ENCODE measurements at regions not wholly inside any gene's neighbourhood (a gene's known extent, or its start where the extent isn't known, plus 50 kb on each side); places are given as distances from the start of the nearest gene placed in this dataset.

DNA sequence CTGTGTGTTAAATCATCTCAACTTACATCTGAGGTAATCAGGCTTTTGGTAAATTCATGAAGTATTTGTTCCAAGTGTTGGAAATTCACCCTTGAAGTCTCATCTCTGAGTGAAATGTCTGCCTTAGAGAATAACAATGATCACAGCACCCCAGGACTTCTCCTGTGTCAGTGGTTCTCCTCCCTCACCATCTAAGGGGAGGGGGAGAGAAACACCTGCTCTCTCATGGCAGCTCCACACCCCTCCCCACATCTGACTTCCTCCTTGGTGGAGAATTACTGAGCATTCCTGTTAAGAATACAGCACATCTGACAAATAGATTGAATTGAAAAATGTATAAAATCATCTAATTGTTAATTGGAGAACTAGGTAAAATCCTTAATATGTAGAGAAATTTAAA is 532.1 kb downstream of the RNF144A start:
- Mint-ChIP-seq H3K9me3 (no peaks in the 10 kb centered on the region), H3K27me3 (no peaks in the 10 kb centered on the region), H3K4me1 (ENCODE audit: unreplicated experiment) (no peaks in the 10 kb centered on the region), H3K36me3 (no peaks in the 10 kb centered on the region), H3K27ac (no peak overlapping the region), H3K4me3 (no peak overlapping the region)
- DNase-seq (ENCODE audit: extremely low spot score, unreplicated experiment): no peak
- no peak for TF ChIP-seq CTCF (conservative IDR thresholded peaks at IDR 0.05)

- TF ChIP-seq CTCF (conservative IDR thresholded peaks at IDR 0.05): no peak
- H3K4me1 Mint-ChIP-seq (ENCODE audit: unreplicated experiment): no peaks in the 10 kb centered on the region
- H3K27ac Mint-ChIP-seq: no peak overlapping the region
These were observed 533.1 kb downstream of the RNF144A start for GRCh38 chr2:7450188-7450832.

DNA sequence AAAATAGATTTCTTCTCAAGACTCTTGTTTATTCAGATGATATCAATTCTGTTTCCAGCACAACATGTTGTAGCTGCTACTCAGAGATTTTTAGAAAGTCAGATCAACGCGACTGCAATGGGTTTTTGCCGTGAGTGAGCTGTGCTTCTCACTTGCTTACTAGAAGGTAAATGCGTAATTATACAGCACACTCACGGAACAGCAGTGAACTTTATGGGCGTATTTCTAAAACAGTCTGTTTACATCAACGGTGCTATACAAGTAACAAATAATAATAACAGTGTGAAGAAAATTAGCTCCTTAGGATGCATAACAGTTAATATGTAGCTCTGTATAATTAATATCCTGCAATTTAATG is 533.6 kb downstream of the RNF144A start:
- no peaks in the 10 kb centered on the region for H3K9me3 Mint-ChIP-seq
- H3K4me3 Mint-ChIP-seq: no peak overlapping the region
- no peak for TF ChIP-seq CTCF (conservative IDR thresholded peaks at IDR 0.05)
- no peak for DNase-seq (ENCODE audit: extremely low spot score, unreplicated experiment)
- H3K27me3 Mint-ChIP-seq: no peaks in the 10 kb centered on the region
- no peaks in the 10 kb centered on the region for H3K36me3 Mint-ChIP-seq
- no peak overlapping the region for H3K27ac Mint-ChIP-seq
- H3K4me1 Mint-ChIP-seq (ENCODE audit: unreplicated experiment): no peaks in the 10 kb centered on the region

More at GRCh38 chr2:7450188-7450832, 533.1 kb downstream of the RNF144A start:
- Mint-ChIP-seq H3K27me3 (no peaks in the 10 kb centered on the region), H3K4me3 (no peak overlapping the region), H3K9me3 (no peaks in the 10 kb centered on the region), H3K36me3 (no peaks in the 10 kb centered on the region)
- no peak for DNase-seq (ENCODE audit: extremely low spot score, unreplicated experiment)

DNA sequence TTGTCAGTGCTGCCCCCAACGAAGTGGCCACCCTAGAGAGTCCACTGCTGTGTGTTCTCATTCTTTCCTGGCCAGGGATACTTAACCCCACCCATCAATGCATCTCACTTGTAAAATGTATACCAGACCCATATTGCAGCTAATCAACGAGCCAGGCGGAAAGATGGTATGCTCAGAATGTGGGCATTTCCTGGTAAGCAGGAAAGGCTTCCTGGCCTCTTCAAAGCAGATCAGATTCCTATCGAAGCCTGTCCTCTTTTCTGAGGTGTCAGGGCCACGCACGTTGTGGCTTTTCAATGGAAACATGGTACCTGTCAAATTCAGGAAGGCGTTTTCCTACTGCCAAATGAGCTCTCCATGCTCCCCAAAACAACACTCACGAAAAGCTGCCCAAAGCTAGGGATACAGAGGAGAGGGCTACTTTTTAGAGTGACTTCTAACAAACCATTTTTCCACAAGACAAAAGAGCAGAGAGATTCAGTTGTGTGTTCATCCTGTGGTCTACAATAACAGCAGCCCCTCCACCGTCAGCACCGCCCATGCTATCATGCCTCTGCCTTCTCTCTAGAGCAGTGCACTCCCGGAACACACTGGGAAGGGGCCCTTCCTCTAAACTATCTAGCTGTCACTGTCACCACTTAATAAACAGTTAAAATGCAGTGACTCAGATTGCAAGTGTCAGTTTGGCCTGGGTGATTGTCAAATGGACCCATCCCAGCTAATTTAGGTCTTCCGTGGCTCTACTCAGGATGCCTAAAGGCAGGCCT is 535.1 kb downstream of the RNF144A start:
- H3K4me1 Mint-ChIP-seq (ENCODE audit: unreplicated experiment): peaks cover 6% of the 10 kb centered on the region
- H3K9me3 Mint-ChIP-seq: no peaks in the 10 kb centered on the region
- no peak overlapping the region for H3K27ac Mint-ChIP-seq
- H3K36me3 Mint-ChIP-seq: no peaks in the 10 kb centered on the region
- no peak overlapping the region for H3K4me3 Mint-ChIP-seq
- DNase-seq (ENCODE audit: extremely low spot score, unreplicated experiment): no peak
- no peak for TF ChIP-seq CTCF (conservative IDR thresholded peaks at IDR 0.05)
- H3K27me3 Mint-ChIP-seq: peaks cover 4% of the 10 kb centered on the region

DNA sequence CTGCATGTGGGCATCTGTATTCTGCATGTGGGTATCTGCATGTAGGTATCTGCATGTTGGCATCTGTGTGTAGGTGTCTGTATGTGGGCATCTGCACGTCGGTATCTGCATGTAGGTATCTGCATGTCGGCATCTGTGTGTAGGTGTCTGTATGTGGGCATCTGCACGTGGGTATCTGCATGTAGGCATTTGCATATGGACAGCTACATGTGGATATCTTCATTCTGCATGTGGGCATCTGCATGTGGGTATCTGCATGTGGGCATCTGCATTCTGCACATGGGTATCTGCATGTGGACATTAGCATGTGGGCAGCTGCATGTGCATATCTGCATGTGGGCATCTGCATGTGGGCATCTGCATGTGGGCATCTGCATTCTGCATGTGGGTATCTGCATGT is 537.4 kb downstream of the RNF144A start:
- no peak overlapping the region for H3K4me3 Mint-ChIP-seq
- peaks cover 6% of the 10 kb centered on the region for H3K4me1 Mint-ChIP-seq (ENCODE audit: unreplicated experiment)
- H3K27me3 Mint-ChIP-seq: peaks cover 4% of the 10 kb centered on the region
- no peak for DNase-seq (ENCODE audit: extremely low spot score, unreplicated experiment)
- no peaks in the 10 kb centered on the region for H3K36me3 Mint-ChIP-seq
- no peak for TF ChIP-seq CTCF (conservative IDR thresholded peaks at IDR 0.05)
- H3K27ac Mint-ChIP-seq: no peak overlapping the region
- H3K9me3 Mint-ChIP-seq: no peaks in the 10 kb centered on the region

Data from type B pancreatic cell (in vitro differentiated cells).